ENCODE measurements at regions not wholly inside any gene's neighbourhood (a gene's known extent, or its start where the extent isn't known, plus 50 kb on each side); places are given as distances from the start of the nearest gene placed in this dataset.

- no peak for TF ChIP-seq CTCF (IDR thresholded peaks at IDR 0.05; ENCODE audit: poor library complexity)
- TF ChIP-seq EZH2phosphoT487 (IDR thresholded peaks at IDR 0.05; ENCODE audit: low read depth, severe bottlenecking, unreplicated experiment): no peak
These were observed 281.6 kb upstream of the STT3B start for GRCh38 chr3:31251083-31251482.
